Activated CD4-positive, alpha-beta T cell treated with anti-CD3 and anti-CD28 coated beads, Interleukin-10, Interleukin-2, amounts not matched to agents 100 ng/mL and 50 ng/mL, durations not matched to agents 16 hours and 8 hours (primary cell): ENCODE measurements at regions not wholly inside any gene's neighbourhood (a gene's known extent, or its start where the extent isn't known, plus 50 kb on each side); places are given as distances from the start of the nearest gene placed in this dataset.
A peak's percentile ranks its signal among the peaks of the same experiment; 100 is the strongest.

Source experiments
- DNase-seq: peaks from one replicate; pipeline ENCODE4 v3.0.0-alpha.2; 2020

DNA sequence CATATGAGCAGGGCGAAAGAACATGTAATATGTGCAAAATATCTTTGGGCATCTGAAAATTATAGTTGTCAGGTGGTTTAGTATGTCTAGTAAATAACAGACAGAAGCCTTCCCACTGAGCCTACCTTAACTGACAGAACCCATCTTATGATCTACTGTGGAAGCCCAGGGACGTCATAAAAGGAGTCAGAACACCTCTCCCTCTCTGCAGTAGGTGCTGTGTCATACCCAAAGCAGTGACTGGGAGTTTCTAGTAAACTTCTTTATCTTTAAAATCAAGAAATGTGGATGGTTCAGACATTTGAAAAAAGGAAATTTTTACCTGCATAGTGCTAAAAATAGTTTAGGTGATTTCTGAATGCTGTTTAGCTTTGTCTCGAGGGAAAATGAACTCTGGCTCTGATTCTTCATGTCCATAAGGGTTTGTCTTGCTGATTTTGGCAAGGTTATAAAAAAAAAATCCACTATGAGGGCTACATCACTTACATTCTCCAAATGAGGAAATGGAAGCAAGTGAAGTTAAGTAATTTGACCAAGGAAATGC is 104.0 kb downstream of the NUDT12 start:
- peak; percentile 11 for DNase-seq

GRCh38 chr5:103456476-103456875 is 106.1 kb downstream of the NUDT12 start:
- no peak for DNase-seq

GRCh38 chr5:103455796-103456195 is 106.8 kb downstream of the NUDT12 start:
- no peak for DNase-seq

DNA sequence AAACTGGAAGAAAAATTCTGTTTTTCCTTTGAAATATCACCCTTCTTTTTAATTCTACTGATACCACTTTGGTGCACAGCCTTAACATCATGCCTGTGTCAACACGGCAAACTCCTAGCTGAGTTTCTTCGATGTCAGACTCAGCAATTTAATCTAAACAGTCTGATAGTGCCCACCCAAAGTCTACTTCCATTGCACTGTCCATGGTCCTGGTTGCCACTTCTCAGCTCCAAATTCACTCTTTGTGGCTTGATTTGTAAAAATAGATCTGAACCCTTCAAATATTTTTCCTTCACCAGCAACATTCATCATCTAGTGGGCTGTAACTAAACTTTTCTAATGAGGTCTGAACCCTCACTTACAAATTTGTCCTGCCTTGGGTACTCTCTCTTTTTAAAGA is 107.8 kb downstream of the NUDT12 start:
- no peak for DNase-seq

GRCh38 chr5:103452666-103453065 is 109.9 kb downstream of the NUDT12 start:
- no peak for DNase-seq

DNA sequence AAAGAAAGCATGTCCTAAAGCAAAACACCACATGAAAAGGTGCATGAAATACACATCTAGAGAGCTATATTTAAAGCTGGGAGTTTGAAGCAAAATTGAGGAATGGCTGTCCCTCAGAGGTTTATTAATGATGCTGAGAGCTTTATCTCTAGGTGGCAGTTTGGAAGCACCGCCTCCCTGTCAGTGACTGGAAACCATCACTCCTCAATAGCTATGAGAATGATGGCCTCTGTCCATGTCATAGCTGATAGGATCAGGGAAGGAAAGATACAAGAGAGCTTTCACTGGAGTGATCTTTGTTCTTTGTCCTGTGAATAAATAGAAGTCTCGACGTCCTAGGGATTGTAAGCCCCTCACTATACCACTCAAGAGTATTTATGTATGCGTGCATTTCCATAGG is 110.5 kb downstream of the NUDT12 start:
- DNase-seq = no peak

- DNase-seq = no peak
These were observed 111.3 kb downstream of the NUDT12 start for GRCh38 chr5:103451261-103451660.

GRCh38 chr5:103450333-103451061 is 112.1 kb downstream of the NUDT12 start:
- no peak for DNase-seq

GRCh38 chr5:103446813-103447212 is 115.8 kb downstream of the NUDT12 start:
- DNase-seq = no peak

DNA sequence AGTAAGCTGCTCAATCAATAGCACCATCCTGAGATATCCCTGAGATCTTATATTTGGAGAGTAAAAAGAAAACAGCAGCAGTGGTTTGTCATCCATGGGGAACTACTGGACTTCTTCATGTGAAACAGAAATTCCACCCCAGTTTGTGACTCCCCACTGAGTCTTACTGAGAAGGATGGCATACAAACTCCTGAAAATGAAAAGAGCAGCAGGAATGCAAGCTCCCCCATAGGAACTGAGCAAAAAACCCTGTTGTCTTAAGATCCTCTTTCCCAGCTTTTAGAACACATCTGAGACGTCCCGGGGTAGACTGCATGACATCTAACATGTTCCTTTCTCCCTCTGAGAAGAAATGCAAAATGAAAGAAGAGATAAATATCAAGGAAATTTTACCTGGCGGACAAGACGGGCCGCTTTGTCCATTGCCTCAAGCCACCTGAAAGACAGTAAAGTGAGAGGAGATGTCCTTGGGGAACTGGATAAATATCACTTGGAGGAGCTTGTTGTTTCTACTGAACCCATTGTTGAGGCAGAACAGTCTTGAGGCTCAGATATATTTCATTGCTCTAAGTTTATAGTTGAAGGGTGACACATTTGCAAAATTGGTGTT is 117.1 kb downstream of the NUDT12 start:
- DNase-seq = no peak

DNA sequence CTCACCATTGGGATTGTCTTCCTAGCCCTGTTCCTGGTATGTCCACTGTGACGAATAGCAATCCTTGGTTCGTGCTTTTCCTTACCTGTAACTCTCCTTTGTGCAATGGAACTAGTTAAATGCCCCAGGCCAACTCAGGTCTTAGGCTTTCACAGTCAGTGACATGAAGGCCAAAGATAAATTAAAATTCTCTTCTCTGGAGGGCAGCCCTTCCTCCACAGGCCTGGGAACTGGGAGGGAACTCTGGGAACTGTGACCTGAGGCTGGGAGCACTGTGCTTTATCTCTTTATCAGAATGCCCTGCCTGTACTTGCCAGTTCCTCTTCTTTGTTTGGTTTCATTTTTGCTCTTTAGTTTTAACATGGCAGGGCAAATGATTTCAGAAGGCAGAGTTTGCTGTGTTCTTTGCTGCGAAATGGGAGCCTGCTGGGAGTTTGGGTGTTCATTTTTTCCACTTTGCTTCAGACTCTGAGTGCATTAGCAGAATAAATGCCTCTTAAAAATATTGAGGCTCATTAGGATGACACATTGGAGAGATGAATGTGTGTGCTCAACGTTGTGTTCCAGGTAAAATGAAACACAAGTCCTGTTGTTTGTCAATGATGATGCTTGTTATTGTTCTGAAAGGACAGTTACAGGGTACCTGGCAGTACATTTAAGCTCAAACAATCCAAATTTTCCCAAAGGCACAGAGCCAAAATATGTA is 118.1 kb downstream of the NUDT12 start:
- no peak for DNase-seq

- no peak for DNase-seq
These were observed 119.8 kb downstream of the NUDT12 start for GRCh38 chr5:103442750-103443149.

DNA sequence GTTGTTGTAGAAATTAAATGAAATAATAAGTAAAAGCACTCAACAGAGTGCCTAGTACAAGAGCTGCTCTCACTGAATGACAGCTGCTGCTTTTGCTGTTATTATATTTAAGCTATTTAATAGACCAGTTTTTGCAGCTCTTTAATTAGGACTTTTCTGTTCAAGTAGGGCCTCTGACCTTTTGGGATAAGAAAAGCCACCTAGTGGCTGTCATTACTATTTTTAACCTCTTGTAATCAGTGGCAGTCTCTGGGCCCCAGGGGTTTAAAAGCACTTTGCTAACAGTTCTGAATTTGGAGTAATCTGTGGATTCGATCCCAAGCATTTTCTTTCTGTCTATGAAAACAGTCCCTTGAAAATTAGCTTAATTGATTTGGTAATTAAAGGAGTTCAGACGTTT is 121.1 kb downstream of the NUDT12 start:
- no peak for DNase-seq

DNA sequence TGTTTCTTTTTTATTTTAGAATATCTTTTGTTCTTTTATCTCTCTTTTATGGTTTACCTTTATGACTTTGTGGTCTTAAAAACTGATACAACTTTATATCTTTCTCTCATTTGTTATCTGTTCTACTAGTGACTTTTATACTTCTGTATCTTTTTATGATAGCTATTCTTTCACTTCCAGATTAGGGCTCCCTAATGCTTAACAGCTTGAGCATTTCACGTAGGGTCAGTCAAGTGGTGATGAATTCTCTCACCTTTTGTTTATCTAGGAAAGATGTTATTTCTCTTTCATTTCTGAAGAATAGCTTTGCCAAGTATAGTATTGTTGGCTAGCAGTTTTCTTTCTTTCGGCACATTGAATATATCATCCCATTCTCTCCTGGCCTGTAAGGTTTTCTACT is 123.6 kb downstream of the NUDT12 start:
- no peak for DNase-seq

- DNase-seq = no peak
These were observed 125.9 kb downstream of the NUDT12 start for GRCh38 chr5:103436656-103437055.

- DNase-seq = no peak
These were observed 126.5 kb downstream of the NUDT12 start for GRCh38 chr5:103436112-103436511.

- no peak for DNase-seq
These were observed 127.3 kb downstream of the NUDT12 start for GRCh38 chr5:103435136-103435889.

GRCh38 chr5:103434057-103434456 is 128.5 kb downstream of the NUDT12 start:
- no peak for DNase-seq

DNA sequence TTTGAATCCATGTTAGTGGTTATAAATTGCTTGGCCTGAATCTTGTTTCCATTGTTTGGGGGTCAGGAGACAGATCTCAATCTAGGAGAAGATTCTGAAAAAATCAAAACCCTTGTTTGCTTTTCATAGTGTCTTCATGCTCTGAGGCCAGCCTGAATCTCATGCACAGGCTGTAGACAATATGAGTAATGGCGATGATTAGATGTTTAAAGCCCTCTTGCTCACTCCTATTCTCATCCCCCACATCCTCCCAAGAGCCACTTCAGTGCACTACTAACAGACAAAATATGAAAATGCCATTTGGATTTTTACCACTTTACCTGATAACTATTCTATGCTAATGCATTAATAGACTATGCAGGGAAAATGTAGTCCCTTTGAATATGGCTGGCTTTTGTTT is 129.4 kb downstream of the NUDT12 start:
- no peak for DNase-seq

DNA sequence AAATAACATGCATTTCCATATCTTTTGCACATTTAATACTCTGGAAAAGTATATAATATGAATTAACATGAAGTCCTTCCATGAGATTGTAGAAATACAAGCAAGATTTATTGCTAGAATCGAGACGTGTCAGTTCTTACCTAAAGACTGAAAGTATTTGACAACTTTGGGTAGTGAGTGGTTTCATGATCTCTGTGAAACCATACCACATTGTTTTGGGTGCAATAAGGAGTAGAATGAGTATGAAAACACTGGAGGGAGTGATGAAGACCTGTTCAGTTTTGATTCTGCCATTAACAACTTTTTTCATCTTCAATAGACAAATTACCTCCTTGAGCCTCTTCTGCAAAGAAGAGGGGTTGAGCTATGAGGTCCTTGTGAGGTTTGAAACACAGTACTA is 133.7 kb downstream of the NUDT12 start:
- peak; percentile 4 for DNase-seq

DNA sequence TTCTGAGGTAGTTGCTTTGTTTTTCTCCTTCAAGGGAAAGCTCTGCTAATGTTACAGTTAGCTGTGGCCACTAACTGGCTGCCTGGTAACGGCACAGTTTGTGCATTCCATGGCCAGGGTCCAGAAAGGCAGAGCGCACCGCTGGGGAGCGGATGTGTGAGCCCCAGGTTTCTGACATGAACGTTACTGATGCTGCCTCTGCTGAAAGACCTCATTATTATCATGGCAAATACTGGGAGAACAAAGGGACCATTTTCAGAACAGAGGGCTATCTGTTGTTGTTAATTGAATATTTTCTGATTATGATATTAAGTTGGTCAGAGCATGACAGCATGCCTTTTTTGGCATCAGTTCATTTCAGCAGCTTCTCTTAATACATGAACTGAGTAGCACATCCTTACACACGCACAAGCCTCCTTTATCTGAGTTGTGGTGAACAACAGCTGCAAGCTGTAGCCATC is 134.1 kb downstream of the NUDT12 start:
- no peak for DNase-seq

DNA sequence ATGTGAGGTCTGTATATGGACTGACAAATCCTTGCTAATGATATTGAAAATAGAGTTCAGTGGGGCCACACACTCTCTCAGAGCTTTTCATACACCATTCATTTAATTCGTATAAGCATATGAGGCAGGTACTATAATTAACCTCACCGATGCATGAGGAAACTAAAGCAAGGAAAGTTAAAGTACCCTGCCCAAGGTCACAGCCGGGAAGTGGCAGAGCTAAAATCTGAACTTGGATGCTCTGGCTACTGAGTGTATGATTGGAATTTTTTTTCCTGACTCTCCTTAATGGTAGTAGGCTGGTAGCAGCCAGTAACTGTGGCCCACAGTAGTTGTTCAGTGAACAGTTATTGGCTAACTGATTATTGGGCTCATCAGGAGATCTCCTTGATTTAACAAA is 135.3 kb downstream of the NUDT12 start:
- no peak for DNase-seq
